GM21360 (cell line): ENCODE measurements at regions not wholly inside any gene's neighbourhood (a gene's known extent, or its start where the extent isn't known, plus 50 kb on each side); places are given as distances from the start of the nearest gene placed in this dataset.

Experiments
- ATAC-seq: cut with Tn5 transposase; IDR thresholded peaks from one replicate; pipeline ENCODE4 v1.9.1; 2021; ENCODE audit warnings: mild to moderate bottlenecking, moderate library complexity; ENCODE audit not compliant: unreplicated experiment

DNA sequence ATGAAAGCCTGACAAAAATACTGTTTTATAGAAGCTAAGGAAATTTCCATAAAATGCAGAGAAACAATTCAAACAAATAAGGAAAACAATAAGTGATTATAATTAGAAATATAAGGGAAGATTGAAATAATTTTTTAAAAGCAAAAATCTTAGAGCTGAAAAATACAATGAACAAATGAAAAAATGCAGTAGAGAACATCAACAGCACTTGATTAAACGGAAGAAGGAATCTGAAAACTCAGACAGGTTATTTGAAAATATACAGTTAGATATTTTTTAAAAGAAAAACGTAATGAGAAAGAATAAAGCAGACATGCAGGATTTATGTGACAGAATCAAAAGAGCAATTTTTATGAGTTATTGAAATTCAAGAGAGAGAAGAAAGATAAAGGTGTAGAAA, 279.1 kb upstream of the MAGI2 start:
- no peak for ATAC-seq

DNA sequence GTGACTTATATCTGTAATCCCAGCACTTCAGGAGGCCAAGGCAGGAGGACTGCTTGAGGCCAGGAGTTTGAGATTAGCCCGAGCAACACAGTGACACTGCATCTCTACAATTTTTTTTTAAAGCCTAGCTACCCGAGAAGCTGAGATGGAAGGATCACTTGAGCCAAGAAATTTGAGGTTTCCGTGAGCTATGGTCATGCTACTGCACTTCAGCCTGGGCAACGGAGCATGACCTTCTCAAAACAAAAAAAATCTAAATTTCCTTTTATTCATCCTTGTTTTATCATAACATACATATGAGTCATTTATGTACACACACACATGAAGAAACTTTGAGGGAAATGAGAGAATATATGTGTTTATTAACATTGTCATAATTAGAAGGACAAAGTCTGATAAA, 277.5 kb upstream of the MAGI2 start:
- no peak for ATAC-seq

DNA sequence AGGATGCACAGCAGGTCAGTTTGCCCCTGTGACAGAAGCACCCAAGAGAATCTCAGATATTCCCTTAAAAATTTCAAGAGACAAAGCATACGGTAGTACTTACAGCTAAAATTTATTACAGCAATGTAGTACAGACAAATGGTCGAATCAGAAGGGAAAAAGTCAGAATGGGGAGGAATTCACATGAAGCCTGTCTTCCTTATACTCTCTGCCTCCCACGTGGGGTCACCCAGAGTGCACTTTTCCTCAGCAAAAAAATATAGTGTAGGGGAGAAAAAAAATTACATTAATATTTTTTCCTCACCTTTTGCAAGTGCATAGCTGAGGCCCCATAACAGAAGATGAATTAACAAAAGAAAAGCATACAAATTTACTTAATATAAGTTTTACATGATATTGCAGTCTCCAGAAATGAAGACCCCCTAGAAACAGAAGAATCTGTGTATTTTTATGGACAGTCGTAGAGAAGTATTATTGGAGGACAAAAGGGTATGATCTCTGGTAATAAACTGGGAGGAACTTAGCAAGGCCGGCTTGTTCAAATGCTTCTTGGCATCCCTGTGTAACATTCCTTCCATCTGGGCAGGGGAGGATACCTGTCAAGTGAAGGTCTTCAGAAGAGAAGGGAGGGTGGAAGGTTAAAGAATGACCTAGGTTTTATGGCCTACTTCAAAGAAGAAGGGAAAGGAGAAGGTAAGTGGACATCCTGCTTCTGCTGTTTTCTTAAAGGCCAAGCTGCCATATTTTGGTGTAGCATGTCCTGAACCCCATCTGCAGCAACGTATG, 270.6 kb upstream of the MAGI2 start:
- no peak for ATAC-seq

DNA sequence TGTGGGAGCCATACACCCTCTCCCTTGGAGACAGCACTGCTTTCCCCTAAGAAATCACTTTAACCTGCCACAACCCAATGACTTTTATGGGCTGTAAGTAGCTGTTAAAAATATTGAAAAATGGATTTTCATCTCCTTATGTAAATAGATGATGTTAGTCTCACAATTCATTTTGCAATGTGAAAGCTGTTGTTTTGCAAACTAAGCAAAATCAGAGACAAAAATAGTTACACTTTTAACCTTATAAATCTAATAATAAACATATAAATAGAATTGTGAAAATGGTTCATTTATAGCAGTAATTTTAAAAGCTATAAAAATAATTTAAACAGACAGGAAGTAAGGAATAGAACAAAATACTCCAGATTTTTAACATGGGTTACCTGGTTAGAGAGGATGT, 268.8 kb upstream of the MAGI2 start:
- no peak for ATAC-seq

DNA sequence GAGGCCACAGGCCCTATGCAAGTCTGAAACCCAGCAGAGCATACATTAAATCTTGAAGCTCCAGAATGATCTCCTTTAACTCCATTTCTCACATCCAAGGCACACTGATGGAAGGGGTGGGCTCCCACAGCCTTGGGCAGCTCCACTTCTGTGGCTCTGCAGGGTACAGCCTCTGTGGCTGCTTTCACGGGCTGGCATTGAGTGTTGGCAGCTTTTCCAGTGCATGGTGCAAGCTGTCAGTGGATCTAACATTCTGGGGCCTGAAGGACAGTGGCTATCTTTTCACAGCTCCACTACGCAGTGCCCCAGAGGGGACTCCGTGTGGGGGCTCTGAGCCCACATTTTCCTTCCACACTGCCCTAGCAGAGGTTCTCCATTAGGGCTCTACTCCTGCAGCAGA, 265.7 kb upstream of the MAGI2 start:
- no peak for ATAC-seq

DNA sequence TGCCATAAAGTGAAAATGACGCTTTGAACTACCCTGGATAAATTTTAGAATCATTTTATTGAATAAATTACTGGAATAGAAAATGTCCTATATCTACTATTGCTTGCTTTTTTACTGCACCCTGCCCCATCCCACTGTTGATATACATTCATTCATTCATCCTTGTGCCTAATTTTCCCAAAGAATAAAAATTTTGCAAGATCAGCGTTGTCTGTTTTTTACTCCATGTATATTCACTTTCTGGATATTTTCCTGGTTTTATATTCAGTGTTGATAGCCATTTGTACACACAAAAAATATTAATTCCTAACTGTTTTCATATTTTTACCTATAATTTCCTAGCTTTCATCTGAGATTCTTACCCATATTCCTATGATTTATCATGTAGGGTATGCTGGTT, 262.9 kb upstream of the MAGI2 start:
- no peak for ATAC-seq

DNA sequence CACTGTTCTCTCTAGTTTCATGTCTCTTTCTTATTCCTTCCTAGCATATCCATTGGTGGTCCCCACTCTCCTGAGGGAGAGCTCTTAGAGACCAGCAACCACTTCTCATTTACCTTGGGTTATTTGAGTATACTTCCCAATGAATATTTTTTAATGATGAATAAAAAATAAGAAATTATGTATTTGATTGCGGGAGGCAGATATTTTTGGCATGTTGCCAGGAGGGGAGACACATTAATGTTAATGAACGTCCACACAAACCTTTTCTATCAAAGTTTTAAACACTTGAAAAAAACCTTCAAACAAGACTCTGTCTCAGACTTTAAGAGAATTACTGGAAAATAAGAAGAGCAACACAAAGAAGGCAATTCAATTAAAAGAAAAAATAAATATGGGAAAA, 260.6 kb upstream of the MAGI2 start:
- ATAC-seq = no peak

DNA sequence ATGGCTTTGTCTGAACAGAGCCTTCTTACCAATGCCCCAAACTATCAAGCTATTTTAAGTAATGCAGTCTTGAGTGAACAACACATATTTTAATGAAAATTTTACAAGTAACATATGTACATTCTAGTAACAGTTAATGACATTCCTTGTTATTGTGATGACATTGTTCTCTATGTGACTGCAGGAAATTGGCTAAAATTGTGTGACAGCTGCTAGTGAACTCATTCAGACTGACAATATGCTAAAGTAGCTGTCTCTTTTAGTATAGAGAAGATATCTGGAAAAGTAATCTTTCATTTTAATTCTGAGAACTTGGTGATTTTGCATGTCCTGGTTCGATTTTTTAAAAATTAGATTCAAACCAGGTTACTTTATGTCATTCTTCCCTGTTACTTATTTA, 259.8 kb upstream of the MAGI2 start:
- no peak for ATAC-seq

DNA sequence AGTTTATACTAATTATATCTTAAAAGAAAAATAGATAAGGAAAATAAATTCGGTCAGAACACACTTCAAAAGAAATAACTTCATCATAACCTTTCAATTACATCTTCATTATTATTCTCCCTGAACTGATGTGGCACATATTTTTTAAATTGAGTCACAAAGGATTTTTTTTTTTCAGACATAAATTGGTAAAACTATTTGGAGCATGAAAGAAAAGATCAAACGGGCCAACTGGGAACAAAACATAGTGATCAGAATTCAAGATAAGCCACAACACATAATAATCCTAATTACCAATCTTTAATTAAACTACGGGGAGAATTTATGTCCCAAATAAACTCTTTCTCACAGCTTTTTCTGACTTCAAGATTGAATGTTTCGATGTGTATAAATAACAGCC, 258.2 kb upstream of the MAGI2 start:
- ATAC-seq = no peak

DNA sequence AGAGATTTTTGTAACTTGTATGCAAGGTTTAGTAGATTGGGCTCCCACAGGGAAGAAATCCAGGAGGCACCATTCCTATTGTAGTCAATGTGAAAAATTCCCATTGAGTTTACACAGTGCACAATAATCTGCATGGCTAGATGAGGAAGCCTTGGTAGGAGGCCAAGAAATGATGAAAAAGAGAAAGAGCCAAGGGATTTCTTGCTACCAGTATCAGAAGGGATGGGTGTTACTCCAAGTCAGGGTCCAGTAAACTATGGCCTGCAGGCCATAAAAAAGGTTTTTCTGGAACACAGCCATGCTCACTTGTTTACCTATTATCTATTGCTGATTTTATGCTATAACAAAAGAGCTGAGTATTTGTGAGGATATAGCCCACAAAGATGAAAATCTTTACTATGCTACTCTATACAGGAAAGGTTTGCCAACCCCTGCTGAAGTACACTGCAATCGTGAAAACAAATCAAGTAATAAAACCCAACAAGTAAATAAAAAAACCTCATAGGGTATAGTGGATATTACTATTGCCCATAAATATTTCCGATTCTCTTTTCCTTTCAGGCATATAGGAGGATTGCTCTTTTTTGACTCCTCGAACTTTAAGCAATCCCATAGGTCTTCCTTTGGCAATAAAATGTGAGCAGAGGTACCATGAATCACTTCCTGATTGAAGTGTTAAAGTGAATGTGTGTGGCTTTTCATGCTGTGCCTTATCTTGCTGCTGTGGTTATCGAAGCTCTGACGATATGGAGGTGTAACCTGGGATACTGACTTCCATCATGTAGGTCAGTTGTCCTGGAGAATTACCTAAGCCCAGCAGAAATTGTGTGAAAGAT, 256.3 kb upstream of the MAGI2 start:
- no peak for ATAC-seq

DNA sequence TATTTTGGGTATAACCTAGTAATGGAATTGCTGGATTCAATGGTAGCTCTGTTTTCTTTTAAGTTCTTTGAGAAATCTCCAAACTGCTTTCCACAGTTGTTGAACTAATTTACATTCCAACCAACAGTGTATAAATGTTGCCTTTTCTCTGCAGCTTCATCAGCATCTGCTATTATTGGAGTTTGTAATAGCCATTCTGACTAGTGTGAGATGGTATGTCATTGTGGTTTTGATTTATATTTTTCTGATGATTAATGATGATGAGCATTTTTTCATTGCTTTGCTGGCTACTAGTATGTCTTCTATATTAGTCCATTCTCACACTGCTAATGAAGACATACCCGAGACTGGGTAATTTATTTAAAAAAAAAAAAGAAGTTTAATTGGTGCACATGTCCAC, 248.6 kb upstream of the MAGI2 start:
- ATAC-seq = no peak

DNA sequence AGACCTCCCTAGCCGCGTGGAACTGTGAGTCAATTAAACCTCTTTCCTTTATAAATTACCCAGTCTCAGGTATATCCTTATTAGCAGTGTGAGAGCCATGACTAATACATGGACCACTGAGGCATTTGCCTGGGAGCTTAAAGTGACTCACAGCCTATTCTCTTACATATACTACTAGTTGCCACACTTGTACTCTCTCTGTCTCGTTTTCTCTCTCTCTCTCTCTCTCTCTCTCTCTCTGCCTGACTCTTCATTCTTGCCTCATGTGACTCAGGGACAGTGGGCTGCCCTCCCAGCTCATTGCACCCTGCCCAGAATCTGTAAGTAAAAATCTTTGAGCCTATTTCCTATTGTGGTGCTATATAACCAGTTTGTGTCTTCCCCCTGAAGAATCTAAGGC, 238.5 kb upstream of the MAGI2 start:
- ATAC-seq = no peak

DNA sequence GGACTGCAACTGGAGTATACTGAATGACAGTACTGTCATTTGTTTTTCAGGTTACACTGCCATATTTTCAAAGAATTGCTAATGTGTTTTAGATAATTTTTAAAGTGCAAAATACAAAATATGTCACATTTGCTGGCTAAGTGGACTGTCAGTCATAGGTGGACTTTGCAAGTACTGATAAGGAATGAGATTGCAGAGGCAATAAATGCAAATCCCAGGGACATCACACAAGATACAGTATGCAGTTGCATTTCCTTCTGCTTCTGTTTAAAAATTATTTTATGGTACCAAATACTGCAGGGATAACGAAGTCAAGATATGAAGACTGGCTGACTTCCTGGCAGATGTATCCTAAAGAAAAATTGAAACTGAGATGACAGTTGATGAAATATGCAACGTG, 237.6 kb upstream of the MAGI2 start:
- no peak for ATAC-seq

DNA sequence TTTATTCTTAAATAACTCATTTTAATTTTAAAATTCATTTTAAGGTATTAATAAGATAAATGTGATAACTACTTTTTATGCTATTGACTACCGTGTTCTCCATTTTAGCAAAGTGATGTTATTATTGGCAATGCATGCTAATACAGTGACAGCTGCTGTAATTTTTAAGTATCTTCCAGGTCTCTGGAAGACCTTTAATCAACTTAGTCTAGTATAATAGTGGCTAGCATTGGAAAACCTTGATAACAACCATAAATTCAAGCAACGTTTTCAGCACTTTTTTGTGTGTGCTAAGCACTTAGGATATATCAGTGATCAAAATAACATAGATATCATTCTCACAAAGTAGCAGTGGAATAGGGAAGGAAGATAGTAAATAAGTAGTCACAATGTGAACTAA, 230.9 kb upstream of the MAGI2 start:
- ATAC-seq = no peak

DNA sequence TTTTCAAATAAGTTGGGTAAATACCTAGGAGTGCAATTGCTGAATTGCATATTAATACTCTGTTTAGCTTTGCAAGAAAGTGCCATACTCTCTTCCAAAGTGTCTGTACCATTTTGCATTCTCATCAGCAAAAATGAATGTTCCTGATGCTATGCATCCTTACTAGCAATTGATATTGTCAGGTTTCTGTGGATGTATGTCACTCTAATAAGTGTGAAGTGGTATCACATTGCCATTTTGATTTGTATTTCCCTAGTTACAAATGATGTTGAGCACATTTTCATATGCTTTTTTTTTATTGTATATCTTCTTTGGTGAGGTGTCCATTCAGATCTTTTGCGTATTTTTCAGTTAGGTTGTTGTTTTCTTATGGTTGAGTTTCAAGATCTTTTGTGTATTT, 230.4 kb upstream of the MAGI2 start:
- ATAC-seq = no peak

DNA sequence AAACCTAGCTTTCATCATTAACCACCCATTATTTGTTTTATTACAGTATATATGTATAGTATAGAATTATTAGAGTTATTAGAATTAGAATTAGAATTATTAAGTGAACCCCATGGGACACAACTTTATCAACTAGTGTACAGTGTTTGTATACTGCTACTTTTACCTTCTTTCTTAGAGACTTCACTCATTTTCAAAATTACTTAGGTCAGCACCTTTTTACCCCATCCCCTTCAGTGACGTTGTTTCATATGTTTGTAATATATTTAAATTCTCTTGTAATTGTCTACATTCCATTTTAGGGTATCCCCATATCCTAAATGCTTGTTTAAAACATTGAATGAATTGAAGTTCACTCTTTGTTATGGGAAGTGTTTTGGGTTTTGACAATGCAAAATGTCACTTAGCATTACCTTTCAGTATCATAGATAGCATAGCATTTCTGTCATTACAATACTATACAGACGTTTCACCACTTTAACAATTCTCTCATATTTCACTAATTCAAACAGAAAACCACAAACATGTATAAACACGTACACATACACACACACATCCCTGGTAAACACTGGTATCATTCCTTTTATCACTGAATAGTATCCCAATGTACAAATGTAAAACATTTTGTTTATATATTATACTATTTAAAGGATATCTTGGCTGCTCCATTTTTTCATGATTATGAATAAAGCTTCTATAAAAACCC, 229.9 kb upstream of the MAGI2 start:
- ATAC-seq = no peak

DNA sequence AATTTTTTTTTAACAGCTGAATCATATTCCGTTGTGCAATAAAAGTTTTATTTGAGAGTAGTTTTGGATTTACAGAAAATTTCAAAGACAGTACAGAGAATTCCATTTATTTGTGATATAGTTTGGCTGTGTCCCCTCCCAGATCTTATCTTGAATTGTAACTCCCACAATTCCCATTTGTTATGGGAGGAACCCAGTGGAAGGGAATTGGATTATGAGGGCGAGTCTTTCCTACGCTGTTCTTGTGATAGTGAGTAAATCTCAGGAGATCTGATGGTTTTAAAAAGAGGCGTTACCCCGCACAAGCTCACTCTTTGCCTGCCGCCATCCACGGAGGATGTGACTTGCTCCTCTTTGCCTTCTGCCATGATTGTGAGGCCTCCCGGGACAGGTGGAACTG, 228.0 kb upstream of the MAGI2 start:
- ATAC-seq = no peak

DNA sequence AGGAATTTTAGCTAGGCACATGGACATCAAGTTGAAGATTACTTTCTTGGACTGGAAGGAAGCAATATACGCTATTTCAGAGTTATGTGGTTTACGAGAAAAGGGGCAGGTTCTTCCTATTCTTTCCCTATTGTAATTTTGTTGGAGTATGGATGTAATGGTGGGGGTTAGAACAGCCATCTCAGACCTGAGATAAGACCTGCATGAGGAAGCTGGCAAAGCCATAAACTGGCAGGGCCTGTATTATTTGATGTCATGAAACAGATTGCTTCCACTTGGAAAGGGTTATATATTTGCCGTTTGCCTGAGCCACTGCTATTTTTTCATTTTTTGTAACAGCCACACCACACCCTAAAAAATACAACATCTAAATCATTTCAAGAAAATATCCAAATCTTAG, 220.5 kb upstream of the MAGI2 start:
- no peak for ATAC-seq

DNA sequence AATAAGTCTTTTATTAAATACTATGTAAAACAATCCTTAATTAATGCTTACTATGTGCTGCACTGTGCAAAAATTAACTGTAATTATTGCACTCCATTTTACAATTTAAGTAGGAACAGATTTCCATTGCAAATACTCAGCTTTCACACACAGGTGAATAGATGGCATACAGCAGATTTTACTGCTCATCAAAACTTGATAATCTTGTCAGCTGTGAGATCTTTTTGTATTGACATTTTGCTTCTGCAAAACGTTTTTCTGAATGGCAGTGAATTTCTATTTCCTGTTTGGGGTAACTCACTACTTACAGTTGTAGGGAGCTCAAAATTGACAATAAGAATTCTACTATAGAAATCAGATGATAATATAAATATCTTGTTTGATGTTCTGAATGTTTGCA, 220.0 kb upstream of the MAGI2 start:
- ATAC-seq = no peak

DNA sequence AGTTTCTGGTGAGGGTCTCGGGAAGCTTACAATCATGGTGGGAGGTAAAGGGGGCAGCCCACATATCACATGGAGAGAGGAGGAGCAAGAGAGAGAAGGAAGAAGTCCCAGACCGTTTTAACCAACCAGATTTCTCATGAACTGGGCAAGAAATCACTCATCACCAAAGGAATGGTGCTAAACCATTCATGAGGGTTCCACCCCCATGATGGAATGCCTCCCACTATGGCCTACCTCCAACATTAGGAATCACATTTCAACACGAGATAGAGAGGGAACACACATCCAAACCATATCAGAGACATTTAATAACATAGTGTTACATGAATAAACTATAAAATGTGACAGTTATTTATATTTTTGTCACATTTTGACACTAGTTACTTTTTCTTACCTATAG, 214.8 kb upstream of the MAGI2 start:
- ATAC-seq = no peak

DNA sequence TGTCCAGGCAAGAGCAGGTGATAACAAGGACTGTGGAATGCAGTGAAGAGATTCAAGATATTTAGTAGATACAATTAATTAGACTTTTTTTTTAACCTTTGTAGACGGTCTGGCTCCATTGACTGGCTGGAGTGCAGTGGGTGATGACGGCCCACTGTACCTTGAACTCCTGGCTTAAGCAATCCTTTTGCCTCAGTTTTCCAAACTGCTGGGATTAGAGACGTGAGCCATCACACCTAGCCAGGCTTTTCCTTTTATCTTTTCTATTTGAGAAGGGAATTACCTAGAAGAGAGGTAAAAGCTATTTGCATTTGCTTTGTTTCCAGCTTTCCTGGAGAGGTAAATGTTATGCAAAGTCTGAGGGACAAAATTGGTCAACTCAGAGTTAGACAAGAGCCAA, 213.0 kb upstream of the MAGI2 start:
- ATAC-seq = no peak
